ENCODE measurements at regions not wholly inside any gene's neighbourhood (a gene's known extent, or its start where the extent isn't known, plus 50 kb on each side); places are given as distances from the start of the nearest gene placed in this dataset.
A peak's percentile ranks its signal among the peaks of the same experiment; 100 is the strongest.

- TF ChIP-seq POLR2A (IDR thresholded peaks at IDR 0.05) (no peak), EP300 (IDR thresholded peaks at IDR 0.05) (no peak), POLR2AphosphoS5 (IDR thresholded peaks at IDR 0.05) (no peak)
- TF ChIP-seq, protein P1, sequence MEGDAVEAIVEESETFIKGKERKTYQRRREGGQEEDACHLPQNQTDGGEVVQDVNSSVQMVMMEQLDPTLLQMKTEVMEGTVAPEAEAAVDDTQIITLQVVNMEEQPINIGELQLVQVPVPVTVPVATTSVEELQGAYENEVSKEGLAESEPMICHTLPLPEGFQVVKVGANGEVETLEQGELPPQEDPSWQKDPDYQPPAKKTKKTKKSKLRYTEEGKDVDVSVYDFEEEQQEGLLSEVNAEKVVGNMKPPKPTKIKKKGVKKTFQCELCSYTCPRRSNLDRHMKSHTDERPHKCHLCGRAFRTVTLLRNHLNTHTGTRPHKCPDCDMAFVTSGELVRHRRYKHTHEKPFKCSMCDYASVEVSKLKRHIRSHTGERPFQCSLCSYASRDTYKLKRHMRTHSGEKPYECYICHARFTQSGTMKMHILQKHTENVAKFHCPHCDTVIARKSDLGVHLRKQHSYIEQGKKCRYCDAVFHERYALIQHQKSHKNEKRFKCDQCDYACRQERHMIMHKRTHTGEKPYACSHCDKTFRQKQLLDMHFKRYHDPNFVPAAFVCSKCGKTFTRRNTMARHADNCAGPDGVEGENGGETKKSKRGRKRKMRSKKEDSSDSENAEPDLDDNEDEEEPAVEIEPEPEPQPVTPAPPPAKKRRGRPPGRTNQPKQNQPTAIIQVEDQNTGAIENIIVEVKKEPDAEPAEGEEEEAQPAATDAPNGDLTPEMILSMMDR (IDR thresholded peaks at IDR 0.05) = no peak
- H3K27ac ChIP-seq = no peak overlapping the region
- peaks cover 0 to 11% (median 6%) of the 10 kb centered on the region in 3 donors for H3K4me1 ChIP-seq
- no peak for ATAC-seq
- H3K9me3 ChIP-seq = peaks cover 0 to 8% (median 0%) of the 10 kb centered on the region in 3 donors
- 81 to 87% methylated on average over 3 to 9 of the region's 36 CpGs for WGBS, 2 donors (ENCODE audit: low coverage in 1 of 2)
- no peak overlapping the region for H3K4me3 ChIP-seq
- no peaks in the 10 kb centered on the region for H3K36me3 ChIP-seq
- H3K27me3 ChIP-seq = peaks cover 5% of the 10 kb centered on the region
Observed at GRCh38 chr16:88327561-88328312, 55.0 kb upstream of the ZNF469 start.

DNA sequence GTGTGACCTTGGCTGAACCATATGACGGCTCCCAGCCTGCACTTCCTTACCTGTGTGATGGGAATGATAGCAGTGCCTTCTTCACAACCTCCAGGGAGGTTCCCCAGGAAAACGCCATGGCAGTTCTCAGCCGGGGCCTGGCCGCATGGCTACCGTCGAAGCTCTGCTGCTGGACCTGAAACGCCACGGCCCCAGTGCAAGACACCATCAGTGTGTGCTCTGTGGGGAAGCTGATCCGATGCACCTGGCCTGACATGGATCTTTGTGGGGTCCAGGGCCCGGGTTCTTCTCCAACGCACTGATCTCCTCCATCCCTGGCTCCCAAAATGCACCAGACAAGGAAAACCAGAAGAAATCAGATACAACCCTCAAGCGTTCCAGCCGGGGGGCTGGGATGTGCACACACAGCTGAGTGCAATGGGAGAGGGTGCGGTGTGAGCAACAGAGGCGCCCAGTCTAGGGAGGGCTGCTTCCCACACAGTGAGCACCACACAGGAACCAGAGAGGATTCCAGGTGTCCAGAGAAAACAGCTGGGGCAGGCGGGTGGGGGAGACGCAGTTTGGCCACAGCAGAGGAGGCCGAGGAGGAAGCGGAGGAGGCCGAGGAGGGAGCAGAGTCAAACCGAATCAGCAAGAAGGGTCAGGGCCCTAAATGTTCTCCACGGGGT, 54.3 kb upstream of the ZNF469 start:
- Histone ChIP-seq H3K27me3 (peaks cover 8% of the 10 kb centered on the region), H3K36me3 (no peaks in the 10 kb centered on the region), H3K4me3 (no peak overlapping the region), H3K4me1 (peaks cover 0 to 14% (median 8%) of the 10 kb centered on the region in 3 donors), H3K27ac (no peak overlapping the region), H3K9me3 (peaks cover 0 to 8% (median 0%) of the 10 kb centered on the region in 3 donors)
- no peak for ATAC-seq
- TF ChIP-seq, protein P1 (IDR thresholded peaks at IDR 0.05) = no peak
- WGBS, 2 donors (ENCODE audit: low coverage in 1 of 2) = 65 to 82% methylated on average over 6 of the region's 22 CpGs

DNA sequence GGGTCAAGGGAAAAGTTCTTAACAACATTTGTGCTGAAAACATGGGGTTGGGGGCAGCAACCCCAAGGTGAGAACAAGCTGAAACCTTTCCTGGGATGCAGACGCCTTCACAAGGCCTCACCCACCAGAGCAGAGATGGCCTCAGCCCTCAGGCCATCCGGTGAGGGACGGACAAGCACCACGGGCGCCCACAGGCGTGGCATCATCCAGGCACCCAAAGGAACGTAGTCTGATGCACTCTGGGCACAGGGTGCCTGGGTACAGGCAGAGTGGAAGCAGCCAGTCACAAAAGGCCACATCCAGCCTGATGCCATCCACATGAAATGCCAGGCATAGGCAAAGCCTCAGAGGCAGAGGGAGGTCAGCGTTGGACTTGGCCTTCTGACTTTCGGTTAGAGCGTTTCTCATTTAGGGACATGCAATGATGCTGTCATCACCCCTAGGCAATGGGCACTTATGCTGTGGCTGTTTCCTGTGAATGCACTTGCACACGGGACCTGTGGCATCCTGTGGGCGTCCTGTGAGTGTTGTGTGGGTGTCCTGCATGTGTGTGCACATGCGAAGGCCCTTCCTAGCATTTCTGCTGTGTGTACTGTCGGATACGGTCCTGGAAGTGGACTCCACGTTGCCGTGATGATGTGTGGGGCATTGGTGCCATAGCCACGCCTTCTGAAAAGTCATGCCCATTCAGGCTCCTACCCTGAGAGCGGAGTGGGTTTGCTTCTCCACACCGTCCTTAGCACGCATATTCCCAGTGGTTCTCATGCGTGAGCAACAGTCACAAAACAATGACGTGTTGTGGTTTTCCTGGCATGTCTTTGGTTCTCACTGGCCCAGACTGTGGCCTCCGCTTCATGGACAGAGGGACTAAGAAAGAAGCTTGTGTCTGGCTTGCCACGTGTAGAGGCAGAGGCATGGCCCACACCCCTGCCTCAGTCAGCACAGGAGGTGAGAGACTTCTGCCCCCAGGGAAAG, 52.7 kb upstream of the ZNF469 start:
- TF ChIP-seq POLR2AphosphoS5 (IDR thresholded peaks at IDR 0.05) = no peak
- TF ChIP-seq, protein P1 (IDR thresholded peaks at IDR 0.05) = no peak
- TF ChIP-seq EP300 (IDR thresholded peaks at IDR 0.05) = no peak
- TF ChIP-seq POLR2A (IDR thresholded peaks at IDR 0.05) = no peak

DNA sequence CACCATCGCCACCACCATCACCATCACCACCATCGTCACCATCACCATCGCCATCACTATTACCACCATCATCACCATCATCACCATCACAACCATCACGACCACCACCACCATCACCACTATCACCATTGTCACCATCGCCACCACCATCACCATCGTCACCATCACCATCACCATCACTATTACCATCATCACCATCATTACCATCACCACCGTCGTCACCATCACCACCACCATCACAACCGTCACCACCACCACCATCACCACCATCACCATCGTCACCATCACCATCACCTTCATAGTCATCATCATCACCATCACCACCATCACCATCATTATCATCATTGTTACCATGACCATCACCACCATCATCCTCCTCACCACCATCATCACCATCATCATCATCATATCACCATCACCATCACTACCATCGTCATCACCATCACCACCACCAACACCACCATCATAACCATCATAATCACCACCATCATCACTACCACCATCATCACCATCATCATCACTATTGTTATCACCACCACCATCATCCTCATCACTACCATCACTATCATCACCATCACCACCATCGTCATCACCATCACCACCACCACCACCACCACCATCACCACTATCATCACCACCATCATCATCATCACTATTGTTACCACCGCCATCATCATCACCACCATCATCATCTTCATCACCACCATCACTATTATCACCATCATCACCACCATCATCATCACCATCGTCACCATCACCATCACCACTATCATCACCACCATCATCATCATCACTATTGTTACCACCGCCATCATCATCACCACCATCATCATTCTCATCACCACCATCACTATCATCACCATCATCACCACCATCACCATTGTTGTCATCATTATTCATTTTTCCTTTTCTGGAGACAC, 51.5 kb upstream of the ZNF469 start:
- TF ChIP-seq POLR2AphosphoS5 (IDR thresholded peaks at IDR 0.05) (no peak), POLR2A (IDR thresholded peaks at IDR 0.05) (no peak), EP300 (IDR thresholded peaks at IDR 0.05) (no peak)
- TF ChIP-seq, protein P1 (IDR thresholded peaks at IDR 0.05) = no peak
- peak overlapping the region in 1 of 4 donors; percentile 55 for H3K27ac ChIP-seq
- 94 to 95% methylated on average over 15 of the region's 15 CpGs for WGBS, 2 donors (ENCODE audit: low coverage in 1 of 2)
- no peak for ATAC-seq
- no peaks in the 10 kb centered on the region for H3K36me3 ChIP-seq
- H3K9me3 ChIP-seq = no peaks in the 10 kb centered on the region
- H3K4me3 ChIP-seq = no peak overlapping the region
- peaks cover 0 to 14% (median 8%) of the 10 kb centered on the region in 3 donors for H3K4me1 ChIP-seq
- peaks cover 8% of the 10 kb centered on the region for H3K27me3 ChIP-seq

More for the DNA sequence above, 52.7 kb upstream of the ZNF469 start:
- Histone ChIP-seq H3K27me3 (peaks cover 8% of the 10 kb centered on the region), H3K36me3 (no peaks in the 10 kb centered on the region), H3K4me1 (peaks cover 0 to 14% (median 8%) of the 10 kb centered on the region in 3 donors), H3K9me3 (no peaks in the 10 kb centered on the region), H3K27ac (no peak overlapping the region), H3K4me3 (no peak overlapping the region)
- WGBS, 2 donors (ENCODE audit: low coverage in 1 of 2) = 86 to 94% methylated on average over 12 to 17 of the region's 25 CpGs
- ATAC-seq = no peak
